H9 (cell line): ENCODE measurements at regions not wholly inside any gene's neighbourhood (a gene's known extent, or its start where the extent isn't known, plus 50 kb on each side); places are given as distances from the start of the nearest gene placed in this dataset.

Experiments
- DNase-seq: peaks from one replicate; pipeline ENCODE4 v3.0.0-alpha.2; 2017
- H2AFZ ChIP-seq: one replicate; pipeline ENCODE4 v1.6.1; 2013; ENCODE audit warnings: mild to moderate bottlenecking, low read length, control low read depth, moderate library complexity
- H2AK5ac ChIP-seq: 2 replicates; pipeline ENCODE4 v1.6.1; 2013; ENCODE audit warnings: low read length, control low read depth, mixed read lengths; ENCODE audit not compliant: insufficient read length
- H2BK120ac ChIP-seq: one replicate; pipeline ENCODE4 v1.6.1; 2013; ENCODE audit warnings: low read depth, mild to moderate bottlenecking, low read length, control low read depth, inconsistent platforms; ENCODE audit not compliant: poor library complexity, severe bottlenecking
- H2BK12ac ChIP-seq: 2 replicates; pipeline ENCODE4 v1.6.1; 2013; ENCODE audit warnings: low read length, control low read depth, mixed read lengths, low read depth; ENCODE audit not compliant: insufficient read length
- H2BK15ac ChIP-seq: 2 replicates; pipeline ENCODE4 v1.6.1; 2013; ENCODE audit warnings: low read depth, low read length, control low read depth
- H2BK20ac ChIP-seq: one replicate; pipeline ENCODE4 v1.6.1; 2013; ENCODE audit warnings: low read depth, mild to moderate bottlenecking, low read length, control low read depth, inconsistent platforms; ENCODE audit not compliant: poor library complexity, severe bottlenecking
- H2BK5ac ChIP-seq: 2 replicates; pipeline ENCODE4 v1.6.1; 2013; ENCODE audit warnings: low read length, control low read depth, mixed read lengths; ENCODE audit not compliant: insufficient read length
- H3K14ac ChIP-seq: 2 replicates; pipeline ENCODE4 v1.6.1; 2013; ENCODE audit warnings: low read length, control low read depth; ENCODE audit not compliant: insufficient read depth
- H3K18ac ChIP-seq: 2 replicates; pipeline ENCODE4 v1.6.1; 2013; ENCODE audit warnings: low read depth, mild to moderate bottlenecking, mixed read lengths, low read length, control low read depth; ENCODE audit not compliant: insufficient read length
- H3K23ac ChIP-seq: 2 replicates; pipeline ENCODE4 v1.6.1; 2013; ENCODE audit warnings: low read length, control low read depth, mixed read lengths, low read depth; ENCODE audit not compliant: insufficient read length
- H3K23me2 ChIP-seq: 2 replicates; pipeline ENCODE4 v1.6.1; 2013; ENCODE audit warnings: low read depth, mild to moderate bottlenecking, mixed read lengths, low read length, control low read depth; ENCODE audit not compliant: insufficient read length, poor library complexity, severe bottlenecking
- H3K27ac ChIP-seq: 2 replicates; pipeline ENCODE4 v1.5.1; 2013; ENCODE audit warnings: low read length, control low read depth, mixed read lengths, low read depth; ENCODE audit not compliant: insufficient read length
- H3K27me3 ChIP-seq: 2 replicates; pipeline ENCODE4 v1.6.1; 2013; ENCODE audit warnings: low read length, control low read depth, inconsistent platforms; ENCODE audit not compliant: insufficient read depth
- H3K4ac ChIP-seq: 2 replicates; pipeline ENCODE4 v1.6.1; 2013; ENCODE audit warnings: low read depth, mild to moderate bottlenecking, control low read depth, inconsistent platforms, low read length, moderate library complexity
- H3K4me1 ChIP-seq: 2 replicates; pipeline ENCODE4 v1.6.1; 2013; ENCODE audit warnings: low read length, control low read depth, inconsistent platforms; ENCODE audit not compliant: insufficient read depth
- H3K4me2 ChIP-seq: 2 replicates; pipeline ENCODE4 v1.6.1; 2013; ENCODE audit warnings: low read length, control low read depth, mixed read lengths; ENCODE audit not compliant: insufficient read length, insufficient read depth
- H3K56ac ChIP-seq: 2 replicates; pipeline ENCODE4 v1.6.1; 2013; ENCODE audit warnings: low read depth, mild to moderate bottlenecking, mixed read lengths, low read length, control low read depth; ENCODE audit not compliant: insufficient read length
- H3K79me1 ChIP-seq: 2 replicates; pipeline ENCODE4 v1.6.1; 2013; ENCODE audit warnings: low read depth, mild to moderate bottlenecking, moderate library complexity, low read length, control low read depth, inconsistent platforms; ENCODE audit not compliant: insufficient read depth, poor library complexity, severe bottlenecking
- H3K79me2 ChIP-seq: 2 replicates; pipeline ENCODE4 v1.6.1; 2013; ENCODE audit warnings: low read length, control low read depth, inconsistent platforms; ENCODE audit not compliant: insufficient read depth
- H3K9ac ChIP-seq: 2 replicates; pipeline ENCODE4 v1.6.1; 2013; ENCODE audit warnings: low read length, control low read depth, mixed read lengths; ENCODE audit not compliant: insufficient read length; ENCODE audit errors: extremely low read depth
- H3K9me3 ChIP-seq: one replicate; pipeline ENCODE4 v1.6.1; 2013; ENCODE audit warnings: low read depth, low read length, inconsistent platforms; ENCODE audit not compliant: control insufficient read depth
- H3T11ph ChIP-seq: one replicate; pipeline ENCODE4 v1.6.1; 2013; ENCODE audit warnings: mild to moderate bottlenecking, low read length, control low read depth, inconsistent platforms
- H4K20me1 ChIP-seq: one replicate; pipeline ENCODE4 v1.6.1; 2013; ENCODE audit not compliant: control insufficient read depth, insufficient read length, insufficient read depth
- H4K5ac ChIP-seq: 2 replicates; pipeline ENCODE4 v1.6.1; 2013; ENCODE audit warnings: low read depth, mild to moderate bottlenecking, mixed read lengths, low read length, control low read depth; ENCODE audit not compliant: insufficient read length
- H4K8ac ChIP-seq: replicated peaks from 2 replicates; pipeline ENCODE4 v1.6.1; 2013; ENCODE audit warnings: low read length, control low read depth, mixed read lengths, low read depth; ENCODE audit not compliant: insufficient read length
- H4K91ac ChIP-seq: 2 replicates; pipeline ENCODE4 v1.6.1; 2013; ENCODE audit warnings: low read depth, mild to moderate bottlenecking, moderate library complexity, mixed read lengths, low read length, control low read depth; ENCODE audit not compliant: insufficient read length
- H3K27ac Mint-ChIP-seq, 3 experiments: 2 replicates in 2 of 3; 3 replicates in 1 of 3; pipeline ENCODE4 v1.8.0; 2020 to 2021; ENCODE audit warnings: mixed read lengths in 3 of 3, mild to moderate bottlenecking in 1 of 3, moderate library complexity in 1 of 3
- H3K27me3 Mint-ChIP-seq: 2 replicates; pipeline ENCODE4 v1.8.0; 2021; ENCODE audit warnings: low read depth, mild to moderate bottlenecking, moderate library complexity, mixed read lengths
- H3K36me3 Mint-ChIP-seq, 3 experiments: 2 replicates in 2 of 3; 3 replicates in 1 of 3; pipeline ENCODE4 v1.8.0; 2020 to 2021; ENCODE audit warnings: low read depth in 3 of 3, mixed read lengths in 3 of 3; ENCODE audit not compliant: insufficient read depth in 1 of 3
- H3K4me1 Mint-ChIP-seq, 2 experiments: 2 replicates each; pipeline ENCODE4 v1.8.0; 2020; ENCODE audit warnings: mixed read lengths in 2 of 2
- H3K4me3 Mint-ChIP-seq, 2 experiments: 2 replicates in 1 of 2; 3 replicates in 1 of 2; pipeline ENCODE4 v1.8.0; 2020 to 2021; ENCODE audit warnings: mild to moderate bottlenecking in 2 of 2, mixed read lengths in 2 of 2, moderate library complexity in 1 of 2
- H3K9me3 Mint-ChIP-seq, 2 experiments: 2 replicates in 1 of 2; 3 replicates in 1 of 2; pipeline ENCODE4 v1.8.0; 2020; ENCODE audit warnings: mild to moderate bottlenecking in 2 of 2, mixed read lengths in 2 of 2, moderate library complexity in 1 of 2
- WGBS: extraction: QIAGEN DNeasy Blood & Tissue Kit; methylation state at CpG from one replicate; pipeline ENCODE4 v1.1.7; 2013; ENCODE audit warnings: missing lambda C conversion rate, low lambda C conversion rate, mixed read lengths; ENCODE audit not compliant: insufficient read length; ENCODE audit errors: extremely low coverage; 5-methylcytosine and 5-hydroxymethylcytosine counted together
- TF ChIP-seq, protein P1 (sequence below): fragments of 200-600 bp; sonication (generic); conservative IDR thresholded peaks from 3 replicates; pipeline ENCODE4 v1.8.0; 2021; ENCODE audit warnings: antibody characterized with exemption, mild to moderate bottlenecking

DNA sequence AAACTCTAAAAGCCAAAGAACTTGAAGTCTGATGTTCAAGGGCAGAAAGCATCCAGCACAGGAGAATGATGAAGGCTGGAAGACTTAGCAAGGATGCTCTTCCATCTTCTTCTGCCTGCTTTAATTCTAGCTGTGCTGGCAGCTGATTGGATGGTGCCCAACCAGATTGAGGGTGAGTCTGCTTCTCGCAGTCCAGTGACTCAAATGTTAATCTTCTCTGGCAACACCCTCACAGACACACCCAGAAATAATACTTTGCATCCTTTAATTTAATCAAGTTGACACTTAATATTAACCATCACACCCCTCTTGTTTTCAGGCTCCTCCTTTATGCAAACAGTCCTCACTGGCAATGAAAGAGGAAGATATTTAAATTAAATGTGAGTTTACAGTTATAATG is 321.7 kb downstream of the TEX13C start:
- no peak overlapping the region for H3K27ac ChIP-seq
- H2BK5ac ChIP-seq, result no peak overlapping the region
- H3K4me2 ChIP-seq, result no peak overlapping the region
- H4K8ac ChIP-seq, result no peak overlapping the region
- H2AFZ ChIP-seq, result no peak overlapping the region
- H3K79me1 ChIP-seq, result no peaks in the 10 kb centered on the region
- no peaks in the 10 kb centered on the region for H3K27me3 Mint-ChIP-seq
- H3K4me1 Mint-ChIP-seq, result no peaks in the 10 kb centered on the region
- DNase-seq, result no peak
- no peak overlapping the region for H4K5ac ChIP-seq
- H3K36me3 Mint-ChIP-seq, result peaks cover 0 to 10% (median 3%) of the 10 kb centered on the region in 3 experiments; a peak in 4 of 7 replicates
- peaks cover 18 to 21% of the 10 kb centered on the region in 2 experiments for H3K9me3 Mint-ChIP-seq
- H4K20me1 ChIP-seq, result no peaks in the 10 kb centered on the region
- no peak overlapping the region for H3T11ph ChIP-seq
- no peak overlapping the region for H4K91ac ChIP-seq
- no peak overlapping the region for H2BK12ac ChIP-seq
- H3K4ac ChIP-seq, result no peak overlapping the region
- no peaks in the 10 kb centered on the region for H3K4me1 ChIP-seq
- no peak overlapping the region for H3K4me3 Mint-ChIP-seq
- H3K23ac ChIP-seq, result no peak overlapping the region
- no peaks in the 10 kb centered on the region for H3K9me3 ChIP-seq
- no peaks in the 10 kb centered on the region for H3K27me3 ChIP-seq
- H2AK5ac ChIP-seq, result no peak overlapping the region
- no CpG with 5 or more reads among the region's 1 CpG for WGBS
- H3K18ac ChIP-seq, result no peak overlapping the region
- H3K9ac ChIP-seq, result no peak overlapping the region
- no peak overlapping the region for H3K14ac ChIP-seq
- H2BK120ac ChIP-seq, result no peak overlapping the region
- H3K27ac Mint-ChIP-seq, result no peak overlapping the region
- H3K79me2 ChIP-seq, result no peaks in the 10 kb centered on the region
- no peak overlapping the region for H2BK20ac ChIP-seq
- H2BK15ac ChIP-seq, result no peak overlapping the region
- TF ChIP-seq, protein P1, sequence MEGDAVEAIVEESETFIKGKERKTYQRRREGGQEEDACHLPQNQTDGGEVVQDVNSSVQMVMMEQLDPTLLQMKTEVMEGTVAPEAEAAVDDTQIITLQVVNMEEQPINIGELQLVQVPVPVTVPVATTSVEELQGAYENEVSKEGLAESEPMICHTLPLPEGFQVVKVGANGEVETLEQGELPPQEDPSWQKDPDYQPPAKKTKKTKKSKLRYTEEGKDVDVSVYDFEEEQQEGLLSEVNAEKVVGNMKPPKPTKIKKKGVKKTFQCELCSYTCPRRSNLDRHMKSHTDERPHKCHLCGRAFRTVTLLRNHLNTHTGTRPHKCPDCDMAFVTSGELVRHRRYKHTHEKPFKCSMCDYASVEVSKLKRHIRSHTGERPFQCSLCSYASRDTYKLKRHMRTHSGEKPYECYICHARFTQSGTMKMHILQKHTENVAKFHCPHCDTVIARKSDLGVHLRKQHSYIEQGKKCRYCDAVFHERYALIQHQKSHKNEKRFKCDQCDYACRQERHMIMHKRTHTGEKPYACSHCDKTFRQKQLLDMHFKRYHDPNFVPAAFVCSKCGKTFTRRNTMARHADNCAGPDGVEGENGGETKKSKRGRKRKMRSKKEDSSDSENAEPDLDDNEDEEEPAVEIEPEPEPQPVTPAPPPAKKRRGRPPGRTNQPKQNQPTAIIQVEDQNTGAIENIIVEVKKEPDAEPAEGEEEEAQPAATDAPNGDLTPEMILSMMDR, result no peak
- H3K23me2 ChIP-seq, result no peaks in the 10 kb centered on the region
- no peak overlapping the region for H3K56ac ChIP-seq
